HCT116 (cell line): ENCODE measurements at regions not wholly inside any gene's neighbourhood (a gene's known extent, or its start where the extent isn't known, plus 50 kb on each side); places are given as distances from the start of the nearest gene placed in this dataset.

ENCODE experiments used
- ATAC-seq: fragments of 200-7000 bp; cut with Tn5 transposase; 2 replicates; pipeline ENCODE4 v1.9.1; 2020; ENCODE audit warnings: mild to moderate bottlenecking, moderate library complexity
- BruUV-seq: library from RNA; stranded (reverse); fragments of 400-500 nt; replicated peaks from 2 replicates; lab custom pipeline; 2021; lab: Mats Ljungman, UMichigan
- CTCF ChIA-PET: fragments of 300-600 bp; sonication (Branson Sonifier 250); formaldehyde crosslinking; loops from one replicate; lab custom pipeline; 2021; ENCODE audit warnings: antibody characterized with exemption; lab: Charles Lee
- POLR2A ChIA-PET: fragments of 300-600, 350-600 bp; sonication (Branson Sonifier 250); formaldehyde crosslinking; loops from one replicate; lab custom pipeline; 2021; ENCODE audit warnings: antibody characterized with exemption; lab: Charles Lee
- RAD21 ChIA-PET, 2 experiments: fragments of 300-600 bp; sonication (Branson Sonifier 250); formaldehyde crosslinking; loops; one replicate each; lab custom pipeline; 2023; ENCODE audit warnings: low total read pairs in 2 of 2; ENCODE audit not compliant: uncharacterized antibody in 2 of 2, unreplicated experiment in 2 of 2, low non-redundant PET in 1 of 2; lab: Charles Lee
- DNase-seq: peaks from one replicate; pipeline ENCODE4 v3.0.0-alpha.2; 2010; ENCODE audit warnings: low read depth, low spot score
- H2AFZ ChIP-seq: fragments of 200-600 bp; shearing (Covaris generic), sonication (generic); 2 replicates; pipeline ENCODE4 v1.6.1; 2017; ENCODE audit warnings: low read depth, mixed run types, mixed read lengths, antibody characterized with exemption, low read length; ENCODE audit not compliant: poor library complexity, severe bottlenecking
- H3K27ac ChIP-seq: 2 replicates; pipeline ENCODE4 v1.5.1; 2012; ENCODE audit warnings: low read depth, low read length
- H3K27me3 ChIP-seq: fragments of 200-600 bp; sonication (generic); 2 replicates; pipeline ENCODE4 v1.6.1; 2016; ENCODE audit warnings: mixed run types, low read length, mixed read lengths; ENCODE audit not compliant: insufficient read depth
- H3K36me3 ChIP-seq, 2 experiments: fragments of 200-500 bp in 1 of 2; fragments of 200-600 bp in 1 of 2; sonication (Bioruptor generic) in 1 of 2; sonication (generic) in 1 of 2; 2 replicates each; pipeline versions ENCODE4 v1.5.1 to v1.6.1; 2014 to 2016; ENCODE audit warnings: low read length in 2 of 2, inconsistent platforms in 1 of 2, mixed read lengths in 1 of 2, mixed run types in 1 of 2; ENCODE audit not compliant: insufficient read depth in 2 of 2, control insufficient read depth in 1 of 2
- H3K4me1 ChIP-seq, 2 experiments: fragments of 200-600 bp in 1 of 2; sonication (generic) in 1 of 2; 2 replicates each; pipeline versions ENCODE4 v1.5.1 to v1.6.1; 2012 to 2017; ENCODE audit warnings: low read length in 2 of 2, inconsistent platforms in 1 of 2, mild to moderate bottlenecking in 1 of 2, mixed read lengths in 1 of 2, mixed run types in 1 of 2, moderate library complexity in 1 of 2; ENCODE audit not compliant: insufficient read depth in 2 of 2, control insufficient read depth in 1 of 2
- H3K4me2 ChIP-seq: fragments of 200-600 bp; sonication (generic); 2 replicates; pipeline ENCODE4 v1.6.1; 2017; ENCODE audit warnings: mixed run types, low read length, mixed read lengths
- H3K4me3 ChIP-seq, 2 experiments: fragments of 200-600 bp in 1 of 2; sonication (generic) in 1 of 2; replicated peaks in 1 of 2; 2 replicates each; pipeline ENCODE4 v1.5.1; 2011 to 2016; ENCODE audit warnings: low read length in 2 of 2, control low read depth in 1 of 2, low read depth in 1 of 2, mild to moderate bottlenecking in 1 of 2, mixed read lengths in 1 of 2, mixed run types in 1 of 2
- H3K79me2 ChIP-seq: fragments of 200-600 bp; sonication (generic); 2 replicates; pipeline ENCODE4 v1.6.1; 2017; ENCODE audit warnings: mild to moderate bottlenecking, mixed run types, low read length, moderate library complexity, mixed read lengths; ENCODE audit not compliant: insufficient read depth
- H3K9ac ChIP-seq: fragments of 200-600 bp; sonication (generic); 2 replicates; pipeline ENCODE4 v1.6.1; 2016; ENCODE audit warnings: low read length, mixed read lengths
- H3K9me2 ChIP-seq: fragments of 200-600 bp; sonication (generic), shearing (Covaris generic); 2 replicates; pipeline ENCODE4 v1.6.1; 2017; ENCODE audit warnings: mixed run types, mild to moderate bottlenecking, moderate library complexity; ENCODE audit not compliant: insufficient read depth
- H3K9me3 ChIP-seq, 2 experiments: fragments of 200-500 bp in 1 of 2; fragments of 200-600 bp in 1 of 2; sonication (Bioruptor generic) in 1 of 2; sonication (generic) in 1 of 2; 2 replicates each; pipeline ENCODE4 v1.6.1; 2014 to 2017; ENCODE audit warnings: low read length in 2 of 2, mixed read lengths in 2 of 2, inconsistent platforms in 1 of 2, low read depth in 1 of 2, mild to moderate bottlenecking in 1 of 2, mixed run types in 1 of 2, moderate library complexity in 1 of 2; ENCODE audit not compliant: control insufficient read depth in 1 of 2, insufficient read depth in 1 of 2
- H4K20me1 ChIP-seq: fragments of 200-600 bp; sonication (generic), shearing (Covaris generic); 2 replicates; pipeline ENCODE4 v1.6.1; 2017; ENCODE audit warnings: mixed run types, mild to moderate bottlenecking, moderate library complexity; ENCODE audit not compliant: insufficient read depth
- CBX3 ChIP-seq: IDR thresholded peaks from 2 replicates; pipeline ENCODE4 v1.6.1; 2012; ENCODE audit warnings: low read depth
- EGR1 ChIP-seq: IDR thresholded peaks from 2 replicates; pipeline ENCODE4 v1.6.1; 2012; ENCODE audit warnings: low read depth
- ELF1 ChIP-seq: IDR thresholded peaks from 2 replicates; pipeline ENCODE4 v1.6.1; 2012; ENCODE audit warnings: low read depth, borderline replicate concordance
- EZH2phosphoT487 ChIP-seq: fragments of 200-600 bp; IDR thresholded peaks from 2 replicates; pipeline ENCODE4 v1.6.1; 2018; ENCODE audit warnings: antibody characterized with exemption, borderline replicate concordance
- POLR2AphosphoS5 ChIP-seq: IDR thresholded peaks from 2 replicates; pipeline ENCODE4 v1.6.1; 2011; ENCODE audit warnings: mild to moderate bottlenecking, low read depth, low read length, moderate library complexity
- RAD21 ChIP-seq: IDR thresholded peaks from 2 replicates; pipeline ENCODE4 v1.6.1; 2012; ENCODE audit warnings: low read depth, mild to moderate bottlenecking
- SIN3A ChIP-seq: IDR thresholded peaks from 2 replicates; pipeline ENCODE4 v1.6.1; 2012; ENCODE audit warnings: low read depth
- SRF ChIP-seq: IDR thresholded peaks from 2 replicates; pipeline ENCODE4 v1.6.1; 2012; ENCODE audit warnings: low read depth
- YY1 ChIP-seq: IDR thresholded peaks from 2 replicates; pipeline ENCODE4 v1.6.1; 2011; ENCODE audit warnings: low read length, low read depth, moderate library complexity, mild to moderate bottlenecking; ENCODE audit not compliant: insufficient replicate concordance; ENCODE audit errors: extremely low read depth
- ZFX ChIP-seq: fragments of 450-650 bp; IDR thresholded peaks from 2 replicates; pipeline ENCODE4 v1.6.1; 2017
- ZNF274 ChIP-seq: fragments of 200-500 bp; sonication (Bioruptor generic); IDR thresholded peaks from 2 replicates; pipeline ENCODE4 v1.6.1; 2014; ENCODE audit warnings: mild to moderate bottlenecking, low read depth, low read length, inconsistent platforms
- intact Hi-C: fragments of 100-400 bp; cut with micrococcal nuclease; formaldehyde crosslinking; loops from 2 replicates; pipeline ENCODE4 v1.10.0; 2022
- TF ChIP-seq, protein P1 (sequence below): IDR thresholded peaks from 2 replicates; pipeline ENCODE4 v1.6.1; 2011; ENCODE audit warnings: mild to moderate bottlenecking, low read length, moderate library complexity; ENCODE audit not compliant: insufficient replicate concordance; ENCODE audit errors: extremely low read depth
- TF ChIP-seq, protein P2 (sequence below): IDR thresholded peaks from 2 replicates; pipeline ENCODE4 v1.6.1; 2012
- TF ChIP-seq, protein P3 (sequence below): IDR thresholded peaks from 2 replicates; pipeline ENCODE4 v1.6.1; 2012

DNA sequence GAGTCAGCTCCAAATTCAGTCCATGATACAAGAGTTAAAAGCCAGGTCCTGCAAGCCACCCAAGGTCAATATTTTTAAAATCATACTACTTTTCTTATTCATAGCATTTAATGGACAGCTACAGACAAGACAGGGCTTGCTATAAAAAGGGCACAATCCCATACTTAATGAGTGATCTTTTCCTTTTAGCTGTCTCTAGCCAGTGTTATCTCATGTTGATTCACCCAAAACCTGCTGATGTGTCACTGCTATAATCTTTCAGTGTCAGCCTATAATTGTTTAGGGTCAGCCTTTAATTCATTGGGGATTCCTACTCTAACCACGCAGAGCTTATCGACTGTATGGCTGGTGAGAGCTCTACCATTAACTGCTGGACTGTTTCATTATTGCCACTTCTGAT is 51.2 kb upstream of the HCCS start:
- Histone ChIP-seq H3K9ac (no peak overlapping the region), H3K79me2 (no peaks in the 10 kb centered on the region), H3K9me2 (no peaks in the 10 kb centered on the region), H3K9me3 (no peaks in the 10 kb centered on the region), H3K4me2 (peak overlapping the region; percentile 9; the same call in 1 of the 2 replicates), H3K4me1 (peaks cover 0 to 5% of the 10 kb centered on the region in 2 experiments; a peak in 1 of 4 replicates), H3K36me3 (no peaks in the 10 kb centered on the region), H3K27me3 (no peaks in the 10 kb centered on the region), H3K27ac (no peak overlapping the region), H2AFZ (no peak overlapping the region)
- DNase-seq, result no peak
- no peak for ATAC-seq
- BruUV-seq, result no TSS peak
- TF ChIP-seq EZH2phosphoT487 (no peak), ZFX (no peak), SRF (no peak), ZNF274 (no peak), EGR1 (no peak), RAD21 (no peak), SIN3A (no peak), YY1 (no peak), ELF1 (no peak), CBX3 (no peak), POLR2AphosphoS5 (no peak)
- TF ChIP-seq, protein P1, sequence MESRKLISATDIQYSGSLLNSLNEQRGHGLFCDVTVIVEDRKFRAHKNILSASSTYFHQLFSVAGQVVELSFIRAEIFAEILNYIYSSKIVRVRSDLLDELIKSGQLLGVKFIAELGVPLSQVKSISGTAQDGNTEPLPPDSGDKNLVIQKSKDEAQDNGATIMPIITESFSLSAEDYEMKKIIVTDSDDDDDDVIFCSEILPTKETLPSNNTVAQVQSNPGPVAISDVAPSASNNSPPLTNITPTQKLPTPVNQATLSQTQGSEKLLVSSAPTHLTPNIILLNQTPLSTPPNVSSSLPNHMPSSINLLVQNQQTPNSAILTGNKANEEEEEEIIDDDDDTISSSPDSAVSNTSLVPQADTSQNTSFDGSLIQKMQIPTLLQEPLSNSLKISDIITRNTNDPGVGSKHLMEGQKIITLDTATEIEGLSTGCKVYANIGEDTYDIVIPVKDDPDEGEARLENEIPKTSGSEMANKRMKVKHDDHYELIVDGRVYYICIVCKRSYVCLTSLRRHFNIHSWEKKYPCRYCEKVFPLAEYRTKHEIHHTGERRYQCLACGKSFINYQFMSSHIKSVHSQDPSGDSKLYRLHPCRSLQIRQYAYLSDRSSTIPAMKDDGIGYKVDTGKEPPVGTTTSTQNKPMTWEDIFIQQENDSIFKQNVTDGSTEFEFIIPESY, result no peak
- TF ChIP-seq, protein P2, sequence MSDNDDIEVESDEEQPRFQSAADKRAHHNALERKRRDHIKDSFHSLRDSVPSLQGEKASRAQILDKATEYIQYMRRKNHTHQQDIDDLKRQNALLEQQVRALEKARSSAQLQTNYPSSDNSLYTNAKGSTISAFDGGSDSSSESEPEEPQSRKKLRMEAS, result no peak
- TF ChIP-seq, protein P3, sequence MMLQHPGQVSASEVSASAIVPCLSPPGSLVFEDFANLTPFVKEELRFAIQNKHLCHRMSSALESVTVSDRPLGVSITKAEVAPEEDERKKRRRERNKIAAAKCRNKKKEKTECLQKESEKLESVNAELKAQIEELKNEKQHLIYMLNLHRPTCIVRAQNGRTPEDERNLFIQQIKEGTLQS, result no peak
- TF ChIP-seq, all 23 proteins: peak for 0
- CTCF ChIA-PET, result no interaction called here
- Histone ChIP-seq H3K4me3 (no peak overlapping the region), H4K20me1 (no peaks in the 10 kb centered on the region)
- POLR2A ChIA-PET, result no interaction called here
- RAD21 ChIA-PET, result no interaction called here
- intact Hi-C loops, result no loop called here
